ENCODE measurements at regions not wholly inside any gene's neighbourhood (a gene's known extent, or its start where the extent isn't known, plus 50 kb on each side); places are given as distances from the start of the nearest gene placed in this dataset.

- H2AFZ ChIP-seq (ENCODE audit: low read depth): no peak overlapping the region
- H3K79me2 ChIP-seq (ENCODE audit: insufficient read depth, low read depth): no peaks in the 10 kb centered on the region
- no peak overlapping the region for H3K9ac ChIP-seq
- H3K27me3 ChIP-seq (ENCODE audit: insufficient read depth, low read depth): no peaks in the 10 kb centered on the region
- no peak overlapping the region for H3K4me2 ChIP-seq
- H3K4me3 ChIP-seq (IDR thresholded peaks at IDR 0.05; ENCODE audit: insufficient read depth, low read depth, low read length): no peak overlapping the region
- H3K27ac ChIP-seq: no peak overlapping the region
- no peaks in the 10 kb centered on the region for H4K20me1 ChIP-seq (ENCODE audit: insufficient read depth)
- TF ChIP-seq CTCF (conservative IDR thresholded peaks at IDR 0.05; ENCODE audit: low read depth, low read length): no peak
- H3K4me1 ChIP-seq (ENCODE audit: low read depth, poor library complexity, severe bottlenecking): peaks cover 8% of the 10 kb centered on the region
- H3K36me3 ChIP-seq (ENCODE audit: insufficient read depth): no peaks in the 10 kb centered on the region
Measured at GRCh38 chr4:130449741-130450140, 1353.8 kb downstream of the C4orf33 start.

- Histone ChIP-seq H4K20me1 (ENCODE audit: insufficient read depth) (no peaks in the 10 kb centered on the region), H3K27me3 (ENCODE audit: insufficient read depth, low read depth) (no peaks in the 10 kb centered on the region), H3K36me3 (ENCODE audit: insufficient read depth) (no peaks in the 10 kb centered on the region), H3K4me3 (IDR thresholded peaks at IDR 0.05; ENCODE audit: insufficient read depth, low read depth, low read length) (no peak overlapping the region), H3K4me2 (no peak overlapping the region), H3K79me2 (ENCODE audit: insufficient read depth, low read depth) (no peaks in the 10 kb centered on the region), H3K4me1 (ENCODE audit: low read depth, poor library complexity, severe bottlenecking) (no peaks in the 10 kb centered on the region), H2AFZ (ENCODE audit: low read depth) (no peak overlapping the region), H3K9ac (no peak overlapping the region), H3K27ac (no peak overlapping the region)
- TF ChIP-seq CTCF (conservative IDR thresholded peaks at IDR 0.05; ENCODE audit: low read depth, low read length): no peak
Measured at GRCh38 chr4:130468340-130468739, 1372.4 kb downstream of the C4orf33 start.

DNA sequence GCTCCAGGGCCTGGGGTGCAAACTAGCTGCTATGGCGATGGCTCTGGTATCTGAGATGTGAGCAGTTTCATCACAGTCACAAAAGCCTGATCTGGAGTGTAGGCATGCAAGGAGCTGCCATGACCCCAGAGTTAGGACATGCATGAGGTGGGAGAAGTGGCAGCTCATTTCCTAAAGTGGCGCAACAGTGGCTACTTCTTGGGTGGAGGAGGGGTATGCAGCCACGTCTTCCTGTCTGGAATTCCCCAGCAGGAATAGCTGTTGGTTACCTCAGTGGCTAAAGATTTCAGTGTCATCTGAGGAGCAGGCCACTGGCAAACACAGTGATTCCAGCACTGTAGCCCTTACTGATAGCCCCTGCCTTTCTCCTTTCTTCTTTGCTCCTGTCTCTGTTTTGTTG lies 1382.5 kb downstream of the C4orf33 start:
- TF ChIP-seq CTCF (conservative IDR thresholded peaks at IDR 0.05; ENCODE audit: low read depth, low read length): no peak
- no peaks in the 10 kb centered on the region for H3K36me3 ChIP-seq (ENCODE audit: insufficient read depth)
- H4K20me1 ChIP-seq (ENCODE audit: insufficient read depth): no peaks in the 10 kb centered on the region
- H3K4me1 ChIP-seq (ENCODE audit: low read depth, poor library complexity, severe bottlenecking): no peaks in the 10 kb centered on the region
- H3K79me2 ChIP-seq (ENCODE audit: insufficient read depth, low read depth): no peaks in the 10 kb centered on the region
- H3K4me3 ChIP-seq (IDR thresholded peaks at IDR 0.05; ENCODE audit: insufficient read depth, low read depth, low read length): no peak overlapping the region
- no peak overlapping the region for H3K4me2 ChIP-seq
- no peaks in the 10 kb centered on the region for H3K27me3 ChIP-seq (ENCODE audit: insufficient read depth, low read depth)
- no peak overlapping the region for H3K27ac ChIP-seq
- H3K9ac ChIP-seq: no peak overlapping the region
- no peak overlapping the region for H2AFZ ChIP-seq (ENCODE audit: low read depth)

DNA sequence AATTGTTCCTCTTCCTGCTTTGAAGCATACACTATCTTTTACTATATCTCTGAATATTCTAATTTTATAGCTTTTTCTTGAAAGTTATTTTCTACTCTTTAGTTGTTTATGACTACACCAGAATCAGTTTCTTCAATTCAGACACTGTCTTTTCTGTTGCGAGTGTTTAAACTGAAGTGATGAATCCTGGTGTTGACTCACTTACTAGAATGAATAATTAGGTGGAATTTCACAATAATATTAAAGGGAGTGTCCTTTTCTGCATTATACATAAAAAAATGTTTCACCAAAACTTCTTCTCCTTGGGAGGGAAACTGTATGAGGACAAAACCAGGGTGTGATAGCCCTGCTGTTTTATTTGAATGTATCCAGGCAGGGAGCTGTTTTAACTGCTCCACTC lies 1383.1 kb downstream of the C4orf33 start:
- Histone ChIP-seq H4K20me1 (ENCODE audit: insufficient read depth) (no peaks in the 10 kb centered on the region), H2AFZ (ENCODE audit: low read depth) (no peak overlapping the region), H3K27ac (no peak overlapping the region), H3K27me3 (ENCODE audit: insufficient read depth, low read depth) (no peaks in the 10 kb centered on the region), H3K4me2 (no peak overlapping the region), H3K4me3 (IDR thresholded peaks at IDR 0.05; ENCODE audit: insufficient read depth, low read depth, low read length) (no peak overlapping the region), H3K79me2 (ENCODE audit: insufficient read depth, low read depth) (no peaks in the 10 kb centered on the region), H3K9ac (no peak overlapping the region), H3K4me1 (ENCODE audit: low read depth, poor library complexity, severe bottlenecking) (no peaks in the 10 kb centered on the region), H3K36me3 (ENCODE audit: insufficient read depth) (no peaks in the 10 kb centered on the region)
- no peak for TF ChIP-seq CTCF (conservative IDR thresholded peaks at IDR 0.05; ENCODE audit: low read depth, low read length)

GRCh38 chr4:130479674-130480073 lies 1383.7 kb downstream of the C4orf33 start:
- no peaks in the 10 kb centered on the region for H3K79me2 ChIP-seq (ENCODE audit: insufficient read depth, low read depth)
- no peaks in the 10 kb centered on the region for H4K20me1 ChIP-seq (ENCODE audit: insufficient read depth)
- H3K4me1 ChIP-seq (ENCODE audit: low read depth, poor library complexity, severe bottlenecking): no peaks in the 10 kb centered on the region
- H3K27ac ChIP-seq: no peak overlapping the region
- H3K9ac ChIP-seq: no peak overlapping the region
- TF ChIP-seq CTCF (conservative IDR thresholded peaks at IDR 0.05; ENCODE audit: low read depth, low read length): no peak
- no peak overlapping the region for H3K4me2 ChIP-seq
- no peaks in the 10 kb centered on the region for H3K27me3 ChIP-seq (ENCODE audit: insufficient read depth, low read depth)
- no peak overlapping the region for H3K4me3 ChIP-seq (IDR thresholded peaks at IDR 0.05; ENCODE audit: insufficient read depth, low read depth, low read length)
- H3K36me3 ChIP-seq (ENCODE audit: insufficient read depth): no peaks in the 10 kb centered on the region
- H2AFZ ChIP-seq (ENCODE audit: low read depth): no peak overlapping the region

Data from KMS-11 (cell line).